ENCODE measurements at regions not wholly inside any gene's neighbourhood (a gene's known extent, or its start where the extent isn't known, plus 50 kb on each side); places are given as distances from the start of the nearest gene placed in this dataset.

GRCh38 chr10:57314046-57314445, 953.0 kb upstream of the ZWINT start:
- H3K4me1 ChIP-seq (ENCODE audit: insufficient read depth, low read length, poor library complexity, severe bottlenecking) = no peaks in the 10 kb centered on the region
- ChIA-PET CTCF (ENCODE audit: unreplicated experiment) (no interaction called here), POLR2A (interaction anchor here (1.5 kb wide), 1 partner anchor 11 kb away, joined by 3 read pairs; no protein-coding TSS in a partner anchor)
- no peaks in the 10 kb centered on the region for H3K36me3 ChIP-seq (ENCODE audit: insufficient read depth, low read length)
- H3K9me3 ChIP-seq (ENCODE audit: low read length) = no peaks in the 10 kb centered on the region
- intact Hi-C loops (cut with micrococcal nuclease; ENCODE audit: unreplicated experiment) = no loop called here
- no peak overlapping the region for H2AFZ ChIP-seq (ENCODE audit: low read length)
- H3K4me3 ChIP-seq (ENCODE audit: low read depth, low read length, poor library complexity, severe bottlenecking) = no peak overlapping the region
- no peak for DNase-seq (ENCODE audit: low spot score)
- no peak overlapping the region for H3K27ac ChIP-seq (ENCODE audit: low read depth, low read length, poor library complexity, severe bottlenecking)
- no peaks in the 10 kb centered on the region for H3K9me2 ChIP-seq (ENCODE audit: insufficient read depth, low read length)
- BruUV-seq (replicated peaks) = no TSS peak
- TF ChIP-seq EZH2phosphoT487 (IDR thresholded peaks at IDR 0.05; ENCODE audit: borderline replicate concordance, low read depth, low read length) = no peak
- TF ChIP-seq CTCF (conservative IDR thresholded peaks at IDR 0.05; ENCODE audit: low read length) = no peak
- no peaks in the 10 kb centered on the region for H3K79me2 ChIP-seq (ENCODE audit: insufficient read depth, low read depth, low read length)
- H4K20me1 ChIP-seq (ENCODE audit: insufficient read depth, low read length) = no peaks in the 10 kb centered on the region
- no peak overlapping the region for H3K4me2 ChIP-seq (ENCODE audit: low read length)

GRCh38 chr10:57303566-57303965, 942.5 kb upstream of the ZWINT start:
- no peak overlapping the region for H2AFZ ChIP-seq (ENCODE audit: low read length)
- CTCF ChIA-PET (ENCODE audit: unreplicated experiment) = no interaction called here

More at GRCh38 chr10:57303566-57303965, 942.5 kb upstream of the ZWINT start:
- BruUV-seq (replicated peaks) = no TSS peak
- H3K36me3 ChIP-seq (ENCODE audit: insufficient read depth, low read length) = no peaks in the 10 kb centered on the region
- POLR2A ChIA-PET = interaction anchor here (0.6 to 1.1 kb wide), 3 partner anchors 11 to 268 kb away, joined by 3 to 4 read pairs (median 3); no protein-coding TSS in a partner anchor
- no peak for TF ChIP-seq CTCF (conservative IDR thresholded peaks at IDR 0.05; ENCODE audit: low read length)
- TF ChIP-seq EZH2phosphoT487 (IDR thresholded peaks at IDR 0.05; ENCODE audit: borderline replicate concordance, low read depth, low read length) = no peak
- DNase-seq (ENCODE audit: low spot score) = no peak
- H3K4me1 ChIP-seq (ENCODE audit: insufficient read depth, low read length, poor library complexity, severe bottlenecking) = peaks cover 6% of the 10 kb centered on the region
- no peak overlapping the region for H3K4me2 ChIP-seq (ENCODE audit: low read length)
- no peaks in the 10 kb centered on the region for H4K20me1 ChIP-seq (ENCODE audit: insufficient read depth, low read length)
- no peaks in the 10 kb centered on the region for H3K79me2 ChIP-seq (ENCODE audit: insufficient read depth, low read depth, low read length)
- no peak overlapping the region for H3K4me3 ChIP-seq (ENCODE audit: low read depth, low read length, poor library complexity, severe bottlenecking)
- intact Hi-C loops (cut with micrococcal nuclease; ENCODE audit: unreplicated experiment) = no loop called here
- no peaks in the 10 kb centered on the region for H3K9me3 ChIP-seq (ENCODE audit: low read length)
- no peak overlapping the region for H3K27ac ChIP-seq (ENCODE audit: low read depth, low read length, poor library complexity, severe bottlenecking)
- H3K9me2 ChIP-seq (ENCODE audit: insufficient read depth, low read length) = no peaks in the 10 kb centered on the region
